ENCODE measurements at regions not wholly inside any gene's neighbourhood (a gene's known extent, or its start where the extent isn't known, plus 50 kb on each side); places are given as distances from the start of the nearest gene placed in this dataset.

GRCh38 chr11:13899603-13900002, 62.9 kb upstream of the SPON1 start:
- intact Hi-C loops (cut with DNase I) = no loop called here
- no peaks in the 10 kb centered on the region for H3K9me3 ChIP-seq (replicated peaks in 1 of 3)
- H3K27me3 ChIP-seq = no peaks in the 10 kb centered on the region
- no peak overlapping the region for H3K4me3 ChIP-seq
- no peak overlapping the region for H3K27ac ChIP-seq
- H3K36me3 ChIP-seq (replicated peaks in 1 of 2) = no peaks in the 10 kb centered on the region
- TF ChIP-seq POLR2A (IDR thresholded peaks at IDR 0.05) = no peak
- no peak for TF ChIP-seq CTCF (IDR thresholded peaks at IDR 0.05)
- no peaks in the 10 kb centered on the region for H3K4me1 ChIP-seq (replicated peaks in 1 of 2)
- DNase-seq = no peak

GRCh38 chr11:13902523-13902922, 60.0 kb upstream of the SPON1 start:
- DNase-seq = no peak
- intact Hi-C loops (cut with DNase I) = no loop called here

GRCh38 chr11:13905137-13905781, 57.3 kb upstream of the SPON1 start:
- Histone ChIP-seq H3K4me1 (replicated peaks in 1 of 2) (no peaks in the 10 kb centered on the region), H3K36me3 (replicated peaks in 1 of 2) (no peaks in the 10 kb centered on the region), H3K9me3 (replicated peaks in 1 of 3) (peaks cover 0 to 7% (median 0%) of the 10 kb centered on the region in 3 donors), H3K27ac (no peak overlapping the region), H3K27me3 (no peaks in the 10 kb centered on the region), H3K4me3 (no peak overlapping the region)
- WGBS, 4 donors = 34 to 47% (median 36%) methylated on average over 3 of the region's 3 CpGs
- intact Hi-C loops (cut with DNase I) = no loop called here
- no peak for DNase-seq
- no peak for TF ChIP-seq CTCF (IDR thresholded peaks at IDR 0.05)

More at GRCh38 chr11:13902523-13902922, 60.0 kb upstream of the SPON1 start:
- Histone ChIP-seq H3K4me3 (no peak overlapping the region), H3K9me3 (replicated peaks in 1 of 3) (peaks cover 0 to 7% (median 0%) of the 10 kb centered on the region in 3 donors), H3K4me1 (replicated peaks in 1 of 2) (no peaks in the 10 kb centered on the region), H3K27me3 (no peaks in the 10 kb centered on the region), H3K27ac (no peak overlapping the region), H3K36me3 (replicated peaks in 1 of 2) (no peaks in the 10 kb centered on the region)
- no peak for TF ChIP-seq CTCF (IDR thresholded peaks at IDR 0.05)
- no peak for TF ChIP-seq POLR2A (IDR thresholded peaks at IDR 0.05)
- 54 to 62% (median 58%) methylated on average over 5 of the region's 5 CpGs for WGBS, 4 donors

GRCh38 chr11:13907678-13908077, 54.8 kb upstream of the SPON1 start:
- no peak for DNase-seq
- WGBS, 4 donors = 66 to 78% (median 70%) methylated on average over 4 of the region's 4 CpGs
- intact Hi-C loops (cut with DNase I) = no loop called here
- TF ChIP-seq POLR2A (IDR thresholded peaks at IDR 0.05) (no peak), CTCF (IDR thresholded peaks at IDR 0.05) (no peak)
- peaks cover 0 to 7% (median 0%) of the 10 kb centered on the region in 3 donors for H3K9me3 ChIP-seq (replicated peaks in 1 of 3)
- H3K4me1 ChIP-seq (replicated peaks in 1 of 2) = no peaks in the 10 kb centered on the region
- H3K27me3 ChIP-seq = no peaks in the 10 kb centered on the region
- no peaks in the 10 kb centered on the region for H3K36me3 ChIP-seq (replicated peaks in 1 of 2)
- H3K4me3 ChIP-seq = no peak overlapping the region
- no peak overlapping the region for H3K27ac ChIP-seq
